Stimulated activated CD8-positive, alpha-beta memory T cell treated with anti-CD3 and anti-CD28 coated beads, Interleukin-4, amount 100 ng/mL, for 48 hours (primary cell): ENCODE measurements at regions not wholly inside any gene's neighbourhood (a gene's known extent, or its start where the extent isn't known, plus 50 kb on each side); places are given as distances from the start of the nearest gene placed in this dataset.

ENCODE experiments used
- DNase-seq: peaks from one replicate; pipeline ENCODE4 v3.0.0-alpha.2; 2020

GRCh38 chr2:177155631-177156030, 57.0 kb upstream of the HNRNPA3 start:
- DNase-seq: no peak

GRCh38 chr2:177161741-177162460, 50.7 kb upstream of the HNRNPA3 start:
- no peak for DNase-seq
